ENCODE measurements at regions not wholly inside any gene's neighbourhood (a gene's known extent, or its start where the extent isn't known, plus 50 kb on each side); places are given as distances from the start of the nearest gene placed in this dataset.

DNA sequence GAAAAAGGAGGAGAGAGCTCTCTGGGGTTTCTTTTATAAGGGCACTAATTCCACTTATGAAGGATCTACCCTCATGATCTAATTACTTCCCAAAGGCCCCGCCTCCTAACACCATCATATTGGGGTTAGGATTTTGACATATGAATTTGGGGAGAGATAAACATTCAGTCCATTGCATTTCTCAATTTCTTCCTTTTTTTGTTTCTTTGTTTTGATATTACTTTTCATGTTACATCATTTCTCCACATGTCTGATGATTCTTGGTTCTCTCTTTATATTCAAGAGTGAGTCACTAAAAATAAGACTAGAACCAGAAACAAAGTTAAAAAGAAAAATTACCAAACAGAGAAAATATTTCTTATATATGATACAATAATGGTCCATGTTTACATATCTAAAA, 63.2 kb upstream of the DUSP10 start:
- H3K4me3 ChIP-seq (ENCODE audit: low read length in 3 of 3) = no peak overlapping the region
- DNase-seq (no peak), FAIRE-seq (no peak)
- H3K9ac ChIP-seq (ENCODE audit: low read length in 3 of 3) = no peak overlapping the region
- no peaks in the 10 kb centered on the region for H3K27me3 ChIP-seq (ENCODE audit: control insufficient read depth, insufficient read depth, low read length)
- H3K9me3 ChIP-seq (ENCODE audit: control insufficient read depth in 2 of 3, insufficient read depth in 1 of 3, low read length in 3 of 3) = no peaks in the 10 kb centered on the region
- intact Hi-C loops (cut with DNase I) = no loop called here
- TF ChIP-seq, protein P1, sequence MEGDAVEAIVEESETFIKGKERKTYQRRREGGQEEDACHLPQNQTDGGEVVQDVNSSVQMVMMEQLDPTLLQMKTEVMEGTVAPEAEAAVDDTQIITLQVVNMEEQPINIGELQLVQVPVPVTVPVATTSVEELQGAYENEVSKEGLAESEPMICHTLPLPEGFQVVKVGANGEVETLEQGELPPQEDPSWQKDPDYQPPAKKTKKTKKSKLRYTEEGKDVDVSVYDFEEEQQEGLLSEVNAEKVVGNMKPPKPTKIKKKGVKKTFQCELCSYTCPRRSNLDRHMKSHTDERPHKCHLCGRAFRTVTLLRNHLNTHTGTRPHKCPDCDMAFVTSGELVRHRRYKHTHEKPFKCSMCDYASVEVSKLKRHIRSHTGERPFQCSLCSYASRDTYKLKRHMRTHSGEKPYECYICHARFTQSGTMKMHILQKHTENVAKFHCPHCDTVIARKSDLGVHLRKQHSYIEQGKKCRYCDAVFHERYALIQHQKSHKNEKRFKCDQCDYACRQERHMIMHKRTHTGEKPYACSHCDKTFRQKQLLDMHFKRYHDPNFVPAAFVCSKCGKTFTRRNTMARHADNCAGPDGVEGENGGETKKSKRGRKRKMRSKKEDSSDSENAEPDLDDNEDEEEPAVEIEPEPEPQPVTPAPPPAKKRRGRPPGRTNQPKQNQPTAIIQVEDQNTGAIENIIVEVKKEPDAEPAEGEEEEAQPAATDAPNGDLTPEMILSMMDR (IDR thresholded peaks at IDR 0.05; ENCODE audit: borderline replicate concordance, extremely low read depth, insufficient read depth) = no peak
- H3K27ac ChIP-seq (ENCODE audit: low read depth in 2 of 2, low read length in 2 of 2) = no peak overlapping the region
- no peaks in the 10 kb centered on the region for H3K36me3 ChIP-seq (ENCODE audit: control insufficient read depth in 2 of 3, insufficient read depth in 3 of 3, low read length in 3 of 3)
- H3K4me1 ChIP-seq (ENCODE audit: control insufficient read depth in 2 of 3, insufficient read depth in 2 of 3, low read depth in 1 of 3, low read length in 3 of 3) = no peaks in the 10 kb centered on the region

DNA sequence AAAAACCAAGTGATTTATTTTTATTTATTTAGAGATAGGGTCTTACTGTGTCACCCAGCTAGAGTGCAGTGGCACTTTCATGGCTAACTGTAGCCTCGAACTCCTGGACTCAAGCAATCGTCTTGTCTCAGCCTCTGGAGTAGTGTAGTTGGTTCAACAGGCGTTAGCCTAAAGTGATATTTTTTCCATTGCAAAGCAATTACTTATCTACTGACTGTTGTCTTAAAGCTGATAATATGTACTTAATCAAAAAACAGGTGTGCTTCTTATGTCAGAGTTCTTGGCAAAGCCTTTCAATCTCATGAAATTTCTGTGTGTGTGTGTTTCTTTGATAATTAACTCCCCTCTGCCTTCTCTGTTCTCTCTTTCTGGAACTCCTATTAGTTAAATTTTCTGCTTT, 62.4 kb upstream of the DUSP10 start:
- Histone ChIP-seq H3K27ac (ENCODE audit: low read depth in 2 of 2, low read length in 2 of 2) (no peak overlapping the region), H3K27me3 (ENCODE audit: control insufficient read depth, insufficient read depth, low read length) (no peaks in the 10 kb centered on the region), H3K9ac (ENCODE audit: low read length in 3 of 3) (no peak overlapping the region), H3K4me3 (ENCODE audit: low read length in 3 of 3) (no peak overlapping the region), H3K36me3 (ENCODE audit: control insufficient read depth in 2 of 3, insufficient read depth in 3 of 3, low read length in 3 of 3) (no peaks in the 10 kb centered on the region), H3K9me3 (ENCODE audit: control insufficient read depth in 2 of 3, insufficient read depth in 1 of 3, low read length in 3 of 3) (no peaks in the 10 kb centered on the region), H3K4me1 (ENCODE audit: control insufficient read depth in 2 of 3, insufficient read depth in 2 of 3, low read depth in 1 of 3, low read length in 3 of 3) (no peaks in the 10 kb centered on the region)
- intact Hi-C loops (cut with DNase I) = no loop called here
- FAIRE-seq = no peak
- TF ChIP-seq, protein P1 (IDR thresholded peaks at IDR 0.05; ENCODE audit: borderline replicate concordance, extremely low read depth, insufficient read depth) = no peak
- DNase-seq = no peak

DNA sequence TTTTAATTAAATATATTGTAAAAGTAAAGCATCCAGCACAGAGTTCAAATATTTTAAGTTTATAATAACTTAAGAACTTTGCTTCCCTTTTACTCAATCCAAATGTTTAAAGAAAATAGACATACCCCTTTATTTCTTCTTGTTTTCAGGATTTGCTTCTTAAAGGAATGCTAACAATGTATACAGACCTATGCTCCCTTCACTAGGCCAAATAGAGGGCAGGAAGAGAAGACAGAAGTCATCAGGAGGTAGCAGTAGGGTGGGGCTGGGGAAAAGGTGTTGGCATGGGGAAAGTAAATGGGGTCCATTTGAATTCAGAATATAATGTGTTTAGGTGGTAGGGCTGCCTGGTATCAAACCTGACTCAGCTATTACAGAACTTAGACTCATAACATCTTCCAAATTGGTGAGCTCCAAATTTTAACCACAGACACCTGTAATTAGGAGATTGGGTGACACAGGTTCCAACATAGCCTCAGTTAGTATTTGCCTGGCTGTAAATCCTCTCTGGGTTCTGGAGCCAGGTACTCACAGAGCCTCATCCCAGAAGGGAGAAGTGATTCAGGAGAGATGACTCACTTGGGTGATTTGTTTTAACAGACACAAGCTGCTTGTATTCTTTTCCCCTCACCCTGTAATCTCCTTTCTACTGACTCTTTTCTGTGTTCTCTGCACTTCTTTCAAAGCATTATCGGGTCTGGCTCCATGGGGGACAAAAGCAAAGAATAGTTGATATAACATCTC, 60.1 kb upstream of the DUSP10 start:
- no peaks in the 10 kb centered on the region for H3K27me3 ChIP-seq (ENCODE audit: control insufficient read depth, insufficient read depth, low read length)
- FAIRE-seq (no peak), DNase-seq (no peak)
- TF ChIP-seq, protein P1 (IDR thresholded peaks at IDR 0.05; ENCODE audit: borderline replicate concordance, extremely low read depth, insufficient read depth) = no peak
- no peak overlapping the region for H3K9ac ChIP-seq (ENCODE audit: low read length in 3 of 3)
- intact Hi-C loops (cut with DNase I) = no loop called here
- H3K9me3 ChIP-seq (ENCODE audit: control insufficient read depth in 2 of 3, insufficient read depth in 1 of 3, low read length in 3 of 3) = no peaks in the 10 kb centered on the region
- H3K4me1 ChIP-seq (ENCODE audit: control insufficient read depth in 2 of 3, insufficient read depth in 2 of 3, low read depth in 1 of 3, low read length in 3 of 3) = no peaks in the 10 kb centered on the region
- no peak overlapping the region for H3K4me3 ChIP-seq (ENCODE audit: low read length in 3 of 3)
- H3K27ac ChIP-seq (ENCODE audit: low read depth in 2 of 2, low read length in 2 of 2) = no peak overlapping the region
- H3K36me3 ChIP-seq (ENCODE audit: control insufficient read depth in 2 of 3, insufficient read depth in 3 of 3, low read length in 3 of 3) = no peaks in the 10 kb centered on the region

DNA sequence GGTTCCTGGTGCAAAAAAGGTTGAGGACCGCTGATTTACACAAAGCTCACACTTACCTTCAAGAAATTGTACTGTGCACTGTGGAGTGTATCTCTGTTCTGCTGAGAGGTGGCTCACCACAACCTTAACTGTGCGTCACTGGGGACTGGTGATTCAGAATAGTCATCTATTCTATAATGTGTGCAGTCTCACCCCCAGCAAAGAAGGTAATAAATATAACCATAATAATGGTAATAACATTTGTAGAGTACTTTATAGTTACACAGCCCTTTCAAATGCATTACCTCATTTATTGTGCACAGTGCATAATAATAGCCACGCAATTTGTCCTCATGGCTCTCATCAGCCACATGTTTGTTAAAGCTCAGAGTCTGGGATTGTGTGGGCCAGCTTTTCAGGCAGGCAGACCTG, 59.4 kb upstream of the DUSP10 start:
- Histone ChIP-seq H3K4me3 (ENCODE audit: low read length in 3 of 3) (no peak overlapping the region), H3K9me3 (ENCODE audit: control insufficient read depth in 2 of 3, insufficient read depth in 1 of 3, low read length in 3 of 3) (no peaks in the 10 kb centered on the region), H3K27ac (ENCODE audit: low read depth in 2 of 2, low read length in 2 of 2) (no peak overlapping the region), H3K27me3 (ENCODE audit: control insufficient read depth, insufficient read depth, low read length) (no peaks in the 10 kb centered on the region), H3K9ac (ENCODE audit: low read length in 3 of 3) (no peak overlapping the region), H3K36me3 (ENCODE audit: control insufficient read depth in 2 of 3, insufficient read depth in 3 of 3, low read length in 3 of 3) (no peaks in the 10 kb centered on the region), H3K4me1 (ENCODE audit: control insufficient read depth in 2 of 3, insufficient read depth in 2 of 3, low read depth in 1 of 3, low read length in 3 of 3) (no peaks in the 10 kb centered on the region)
- DNase-seq (no peak), FAIRE-seq (no peak)
- intact Hi-C loops (cut with DNase I) = no loop called here
- TF ChIP-seq, protein P1 (IDR thresholded peaks at IDR 0.05; ENCODE audit: borderline replicate concordance, extremely low read depth, insufficient read depth) = no peak
